Endodermal cell (in vitro differentiated cells): ENCODE measurements at regions not wholly inside any gene's neighbourhood (a gene's known extent, or its start where the extent isn't known, plus 50 kb on each side); places are given as distances from the start of the nearest gene placed in this dataset.
A peak's percentile ranks its signal among the peaks of the same experiment; 100 is the strongest.

Source experiments
- DNase-seq: peaks from one replicate; pipeline ENCODE4 v3.0.0-alpha.2; 2017
- H3K27ac ChIP-seq: 2 replicates; pipeline ENCODE4 v1.5.1; 2013; ENCODE audit warnings: mild to moderate bottlenecking, low read depth, low read length, moderate library complexity
- H3K27me3 ChIP-seq: 2 replicates; pipeline ENCODE4 v1.6.1; 2013; ENCODE audit warnings: mild to moderate bottlenecking, low read length, moderate library complexity; ENCODE audit not compliant: insufficient read depth, control insufficient read depth, poor library complexity, severe bottlenecking
- H3K36me3 ChIP-seq: 2 replicates; pipeline ENCODE4 v1.7.0; 2013; ENCODE audit warnings: mild to moderate bottlenecking, low read length, moderate library complexity; ENCODE audit not compliant: control insufficient read depth, insufficient read depth
- H3K4me1 ChIP-seq: one replicate; pipeline ENCODE4 v1.7.0; 2013; ENCODE audit warnings: low read length; ENCODE audit not compliant: control insufficient read depth, insufficient read depth
- H3K4me3 ChIP-seq: 2 replicates; pipeline ENCODE4 v1.5.1; 2013; ENCODE audit warnings: mild to moderate bottlenecking, low read length, moderate library complexity
- H3K9ac ChIP-seq: 2 replicates; pipeline ENCODE4 v1.6.1; 2013; ENCODE audit warnings: mild to moderate bottlenecking, low read length, moderate library complexity; ENCODE audit not compliant: poor library complexity, severe bottlenecking; ENCODE audit errors: extremely low read depth
- H3K9me3 ChIP-seq: 2 replicates; pipeline ENCODE4 v1.6.1; 2013; ENCODE audit warnings: mild to moderate bottlenecking, low read length, moderate library complexity; ENCODE audit not compliant: control insufficient read depth
- H3K27ac Mint-ChIP-seq: 2 replicates; pipeline ENCODE4 v1.8.0; 2020; ENCODE audit warnings: mixed read lengths
- H3K27me3 Mint-ChIP-seq: 2 replicates; pipeline ENCODE4 v1.8.0; 2021; ENCODE audit warnings: mild to moderate bottlenecking, mixed read lengths; ENCODE audit not compliant: insufficient read depth
- H3K36me3 Mint-ChIP-seq: 2 replicates; pipeline ENCODE4 v1.8.0; 2020; ENCODE audit warnings: low read depth, mixed read lengths
- H3K4me1 Mint-ChIP-seq: 2 replicates; pipeline ENCODE4 v1.8.0; 2020; ENCODE audit warnings: mixed read lengths
- H3K4me3 Mint-ChIP-seq: 2 replicates; pipeline ENCODE4 v1.8.0; 2020; ENCODE audit warnings: mild to moderate bottlenecking, moderate library complexity, mixed read lengths
- H3K9me3 Mint-ChIP-seq: 2 replicates; pipeline ENCODE4 v1.8.0; 2020; ENCODE audit warnings: mild to moderate bottlenecking, mixed read lengths
- WGBS, 2 experiments: methylation state at CpG; one replicate each; pipeline versions ENCODE4 v1.1.5 to v1.1.7; 2013; ENCODE audit warnings: missing lambda C conversion rate in 2 of 2, mixed read lengths in 1 of 2; ENCODE audit not compliant: insufficient coverage in 1 of 2, insufficient read length in 1 of 2; 5-methylcytosine and 5-hydroxymethylcytosine counted together
- TF ChIP-seq, protein P1 (sequence below): fragments of 200-600 bp; sonication (generic); conservative IDR thresholded peaks from 2 replicates; pipeline ENCODE4 v1.5.0; 2021; ENCODE audit warnings: antibody characterized with exemption, mild to moderate bottlenecking

DNA sequence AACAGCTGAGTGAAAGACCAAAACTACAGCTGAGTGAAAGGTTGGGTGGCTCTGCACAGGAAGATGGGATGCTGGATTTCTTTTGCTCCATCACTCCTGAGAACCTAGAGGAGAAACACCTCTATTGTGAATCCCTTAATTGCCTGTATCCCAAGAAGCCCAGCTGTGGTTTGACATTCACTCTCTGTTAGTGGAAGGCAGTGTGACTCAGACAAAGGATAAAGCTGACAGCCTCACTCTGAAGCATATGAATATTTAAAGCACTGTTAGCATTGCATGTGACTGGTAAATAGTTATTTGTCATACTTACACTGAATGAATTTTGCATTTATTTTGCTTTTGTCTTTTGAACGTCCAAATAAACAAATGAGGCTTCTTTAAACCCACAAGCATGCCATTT is 367.1 kb upstream of the RIOK2 start:
- WGBS, 2 experiments = 38 to 40% methylated on average over 1 of the region's 1 CpG
- H3K9ac ChIP-seq = no peak overlapping the region
- Mint-ChIP-seq H3K9me3 (peaks cover 4% of the 10 kb centered on the region), H3K27me3 (no peaks in the 10 kb centered on the region), H3K4me1 (peaks cover 18% of the 10 kb centered on the region), H3K27ac (no peak overlapping the region), H3K36me3 (no peaks in the 10 kb centered on the region), H3K4me3 (no peak overlapping the region)
- DNase-seq = no peak
- no peak overlapping the region for H3K4me3 ChIP-seq
- H3K27me3 ChIP-seq = no peaks in the 10 kb centered on the region
- TF ChIP-seq, protein P1, sequence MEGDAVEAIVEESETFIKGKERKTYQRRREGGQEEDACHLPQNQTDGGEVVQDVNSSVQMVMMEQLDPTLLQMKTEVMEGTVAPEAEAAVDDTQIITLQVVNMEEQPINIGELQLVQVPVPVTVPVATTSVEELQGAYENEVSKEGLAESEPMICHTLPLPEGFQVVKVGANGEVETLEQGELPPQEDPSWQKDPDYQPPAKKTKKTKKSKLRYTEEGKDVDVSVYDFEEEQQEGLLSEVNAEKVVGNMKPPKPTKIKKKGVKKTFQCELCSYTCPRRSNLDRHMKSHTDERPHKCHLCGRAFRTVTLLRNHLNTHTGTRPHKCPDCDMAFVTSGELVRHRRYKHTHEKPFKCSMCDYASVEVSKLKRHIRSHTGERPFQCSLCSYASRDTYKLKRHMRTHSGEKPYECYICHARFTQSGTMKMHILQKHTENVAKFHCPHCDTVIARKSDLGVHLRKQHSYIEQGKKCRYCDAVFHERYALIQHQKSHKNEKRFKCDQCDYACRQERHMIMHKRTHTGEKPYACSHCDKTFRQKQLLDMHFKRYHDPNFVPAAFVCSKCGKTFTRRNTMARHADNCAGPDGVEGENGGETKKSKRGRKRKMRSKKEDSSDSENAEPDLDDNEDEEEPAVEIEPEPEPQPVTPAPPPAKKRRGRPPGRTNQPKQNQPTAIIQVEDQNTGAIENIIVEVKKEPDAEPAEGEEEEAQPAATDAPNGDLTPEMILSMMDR = no peak
- H3K27ac ChIP-seq = no peak overlapping the region
- peaks cover 11% of the 10 kb centered on the region for H3K9me3 ChIP-seq
- H3K4me1 ChIP-seq = no peaks in the 10 kb centered on the region
- H3K36me3 ChIP-seq = no peaks in the 10 kb centered on the region

DNA sequence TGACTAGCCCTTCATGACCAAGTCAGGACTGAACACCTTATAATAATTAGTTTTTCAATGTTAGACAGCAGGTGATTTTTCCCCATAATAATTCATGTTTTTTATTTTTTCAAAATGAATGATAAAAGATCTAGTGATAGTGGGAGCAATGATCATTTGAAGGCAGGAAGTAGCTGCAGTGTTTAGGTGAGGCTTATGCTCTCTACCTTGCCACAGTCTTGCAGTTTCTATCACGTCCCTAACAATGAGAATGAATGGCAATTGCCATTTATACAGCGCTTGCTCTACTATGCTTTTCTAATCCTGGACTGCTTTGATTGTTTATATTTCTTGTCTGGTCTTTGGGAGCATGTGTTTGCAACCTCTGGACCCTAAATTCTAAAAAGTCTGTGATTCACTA is 367.8 kb upstream of the RIOK2 start:
- Histone ChIP-seq H3K27me3 (no peaks in the 10 kb centered on the region), H3K4me3 (no peak overlapping the region), H3K27ac (no peak overlapping the region), H3K36me3 (no peaks in the 10 kb centered on the region), H3K4me1 (no peaks in the 10 kb centered on the region), H3K9me3 (peaks cover 11% of the 10 kb centered on the region), H3K9ac (no peak overlapping the region)
- Mint-ChIP-seq H3K4me3 (no peak overlapping the region), H3K9me3 (peaks cover 4% of the 10 kb centered on the region), H3K27me3 (no peaks in the 10 kb centered on the region), H3K27ac (no peak overlapping the region), H3K36me3 (no peaks in the 10 kb centered on the region), H3K4me1 (peaks cover 15% of the 10 kb centered on the region)
- DNase-seq = no peak
- WGBS, 2 experiments = 88 to 100% methylated on average over 1 to 2 of the region's 2 CpGs
- TF ChIP-seq, protein P1 = no peak

DNA sequence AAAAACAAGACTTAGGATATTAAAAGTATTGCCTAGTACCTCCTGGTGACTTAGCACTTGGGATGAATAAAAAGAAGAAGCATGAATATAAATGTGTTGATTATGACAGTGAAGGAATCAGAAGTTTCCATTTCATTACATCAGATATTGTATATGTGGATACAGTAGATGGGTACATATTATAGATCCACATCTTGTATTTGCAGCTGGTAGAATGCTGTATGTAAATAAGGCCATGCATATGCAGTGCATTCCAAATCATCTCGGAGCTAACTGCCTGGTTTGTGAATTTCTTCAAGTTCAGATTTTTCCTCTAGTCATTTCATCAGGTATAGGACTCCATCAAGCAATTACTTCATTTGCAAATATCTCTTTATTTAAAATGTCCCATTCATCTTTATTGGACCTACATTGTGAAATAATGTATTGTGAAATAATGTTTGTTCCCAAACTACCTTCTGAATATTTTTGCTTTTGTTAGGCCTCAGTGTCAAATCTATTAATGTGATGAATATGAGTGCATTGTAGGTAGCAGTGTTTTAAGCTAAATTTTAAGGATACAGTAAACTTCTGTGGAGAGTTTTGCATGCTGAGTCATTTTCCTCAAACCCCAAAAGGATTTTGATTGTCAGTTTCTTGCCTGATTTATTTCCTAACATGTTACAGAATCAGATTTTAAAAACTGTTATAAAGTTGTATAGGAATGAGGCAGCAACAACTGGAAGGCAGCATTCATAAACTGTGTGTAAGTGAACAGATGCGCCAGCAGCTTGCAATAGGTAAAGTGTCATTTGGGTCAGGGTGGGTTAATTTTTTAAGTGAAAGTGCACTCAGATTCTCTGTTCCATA is 370.8 kb upstream of the RIOK2 start:
- H3K27ac ChIP-seq = no peak overlapping the region

More for the DNA sequence above, 370.8 kb upstream of the RIOK2 start:
- peak overlapping the region; percentile 39 for H3K27ac Mint-ChIP-seq
- Histone ChIP-seq H3K36me3 (no peaks in the 10 kb centered on the region), H3K4me3 (peak overlapping the region; percentile 5), H3K4me1 (no peaks in the 10 kb centered on the region), H3K27me3 (no peaks in the 10 kb centered on the region), H3K9ac (no peak overlapping the region), H3K9me3 (peaks cover 11% of the 10 kb centered on the region)
- peaks cover 15% of the 10 kb centered on the region for H3K4me1 Mint-ChIP-seq
- no peak overlapping the region for H3K4me3 Mint-ChIP-seq
- no peaks in the 10 kb centered on the region for H3K36me3 Mint-ChIP-seq
- peaks cover 4% of the 10 kb centered on the region for H3K9me3 Mint-ChIP-seq
- DNase-seq = no peak
- TF ChIP-seq, protein P1 = no peak
- 90 to 92% methylated on average over 2 of the region's 2 CpGs for WGBS, 2 experiments
- no peaks in the 10 kb centered on the region for H3K27me3 Mint-ChIP-seq
